Large intestine (tissue), 3 donors: ENCODE measurements at regions not wholly inside any gene's neighbourhood (a gene's known extent, or its start where the extent isn't known, plus 50 kb on each side); places are given as distances from the start of the nearest gene placed in this dataset.

ENCODE experiments used
- DNase-seq, 2 donors: peaks; one replicate each; pipeline versions ENCODE4 v3.0.0 to v3.0.0-alpha.2; 2013
- H3K27ac ChIP-seq: one replicate; pipeline ENCODE4 v1.5.1; 2013; ENCODE audit warnings: low read length
- H3K27me3 ChIP-seq: 2 replicates; pipeline ENCODE4 v1.6.1; 2013; ENCODE audit warnings: low read length; ENCODE audit not compliant: control insufficient read depth, insufficient read depth
- H3K36me3 ChIP-seq: 2 replicates; pipeline ENCODE4 v1.6.1; 2013; ENCODE audit warnings: low read length; ENCODE audit not compliant: control insufficient read depth, insufficient read depth
- H3K4me1 ChIP-seq: one replicate; pipeline ENCODE4 v1.6.1; 2013; ENCODE audit warnings: low read length; ENCODE audit not compliant: control insufficient read depth, insufficient read depth
- H3K4me3 ChIP-seq: one replicate; pipeline ENCODE4 v1.5.1; 2013; ENCODE audit warnings: low read length
- H3K9me3 ChIP-seq: one replicate; pipeline ENCODE4 v1.6.1; 2013; ENCODE audit warnings: mild to moderate bottlenecking, low read depth, low read length, moderate library complexity; ENCODE audit not compliant: control insufficient read depth
- WGBS: methylation state at CpG from one replicate; pipeline ENCODE4 v1.1.5; 2013; ENCODE audit warnings: low lambda C conversion rate; ENCODE audit not compliant: insufficient coverage; 5-methylcytosine and 5-hydroxymethylcytosine counted together

- Histone ChIP-seq H3K27ac (no peak overlapping the region), H3K4me3 (no peak overlapping the region), H3K4me1 (no peaks in the 10 kb centered on the region), H3K9me3 (no peaks in the 10 kb centered on the region), H3K36me3 (no peaks in the 10 kb centered on the region), H3K27me3 (no peaks in the 10 kb centered on the region)
- no peak for DNase-seq
- 82% methylated on average over 2 of the region's 3 CpGs for WGBS
Observed at GRCh38 chr5:29744618-29745017, 1448.9 kb upstream of the CDH6 start.

- Histone ChIP-seq H3K4me3 (no peak overlapping the region), H3K27me3 (no peaks in the 10 kb centered on the region), H3K36me3 (no peaks in the 10 kb centered on the region), H3K27ac (no peak overlapping the region), H3K4me1 (no peaks in the 10 kb centered on the region), H3K9me3 (no peaks in the 10 kb centered on the region)
- no peak for DNase-seq
Observed at GRCh38 chr5:29720954-29721353, 1472.5 kb upstream of the CDH6 start.

GRCh38 chr5:29719171-29719570 is 1474.3 kb upstream of the CDH6 start:
- DNase-seq = no peak
- H3K36me3 ChIP-seq = no peaks in the 10 kb centered on the region
- no peaks in the 10 kb centered on the region for H3K9me3 ChIP-seq
- no peak overlapping the region for H3K27ac ChIP-seq
- H3K27me3 ChIP-seq = no peaks in the 10 kb centered on the region
- no peak overlapping the region for H3K4me3 ChIP-seq
- WGBS = 88% methylated on average over 1 of the region's 3 CpGs
- H3K4me1 ChIP-seq = no peaks in the 10 kb centered on the region

GRCh38 chr5:29715167-29715566 is 1478.3 kb upstream of the CDH6 start:
- H3K4me3 ChIP-seq = no peak overlapping the region
- H3K27me3 ChIP-seq = no peaks in the 10 kb centered on the region
- no peaks in the 10 kb centered on the region for H3K9me3 ChIP-seq
- DNase-seq = no peak
- no peaks in the 10 kb centered on the region for H3K36me3 ChIP-seq
- no peaks in the 10 kb centered on the region for H3K4me1 ChIP-seq
- H3K27ac ChIP-seq = no peak overlapping the region

GRCh38 chr5:29702875-29703274 is 1490.6 kb upstream of the CDH6 start:
- no peaks in the 10 kb centered on the region for H3K27me3 ChIP-seq
- no peak for DNase-seq
- no peaks in the 10 kb centered on the region for H3K36me3 ChIP-seq
- H3K27ac ChIP-seq = no peak overlapping the region
- WGBS = 78% methylated on average over 1 of the region's 1 CpG
- H3K4me3 ChIP-seq = no peak overlapping the region
- H3K9me3 ChIP-seq = no peaks in the 10 kb centered on the region
- no peaks in the 10 kb centered on the region for H3K4me1 ChIP-seq

GRCh38 chr5:29701600-29701999 is 1491.9 kb upstream of the CDH6 start:
- Histone ChIP-seq H3K36me3 (no peaks in the 10 kb centered on the region), H3K4me3 (no peak overlapping the region), H3K9me3 (no peaks in the 10 kb centered on the region), H3K27me3 (no peaks in the 10 kb centered on the region), H3K4me1 (no peaks in the 10 kb centered on the region), H3K27ac (no peak overlapping the region)
- no peak for DNase-seq
- WGBS = 83% methylated on average over 2 of the region's 4 CpGs

GRCh38 chr5:29697785-29698414 is 1495.6 kb upstream of the CDH6 start:
- H3K4me3 ChIP-seq = no peak overlapping the region
- no peaks in the 10 kb centered on the region for H3K36me3 ChIP-seq
- H3K9me3 ChIP-seq = no peaks in the 10 kb centered on the region
- no peaks in the 10 kb centered on the region for H3K27me3 ChIP-seq
- DNase-seq = no peak
- no peak overlapping the region for H3K27ac ChIP-seq
- no CpG with 5 or more reads among the region's 9 CpGs for WGBS
- no peaks in the 10 kb centered on the region for H3K4me1 ChIP-seq

- DNase-seq = no peak
- no peaks in the 10 kb centered on the region for H3K27me3 ChIP-seq
- no CpG with 5 or more reads among the region's 2 CpGs for WGBS
- no peak overlapping the region for H3K4me3 ChIP-seq
- no peak overlapping the region for H3K27ac ChIP-seq
- no peaks in the 10 kb centered on the region for H3K9me3 ChIP-seq
- H3K4me1 ChIP-seq = no peaks in the 10 kb centered on the region
- H3K36me3 ChIP-seq = no peaks in the 10 kb centered on the region
Observed at GRCh38 chr5:29697278-29697677, 1496.2 kb upstream of the CDH6 start.

- WGBS = 86% methylated on average over 1 of the region's 3 CpGs
- no peaks in the 10 kb centered on the region for H3K36me3 ChIP-seq
Observed at GRCh38 chr5:29672678-29673077, 1520.8 kb upstream of the CDH6 start.

GRCh38 chr5:29662876-29663275 is 1530.6 kb upstream of the CDH6 start:
- no peak for DNase-seq
- H3K27me3 ChIP-seq = no peaks in the 10 kb centered on the region
- H3K27ac ChIP-seq = no peak overlapping the region
- no peaks in the 10 kb centered on the region for H3K9me3 ChIP-seq
- no CpG with 5 or more reads among the region's 2 CpGs for WGBS
- H3K4me3 ChIP-seq = no peak overlapping the region
- no peaks in the 10 kb centered on the region for H3K4me1 ChIP-seq
- H3K36me3 ChIP-seq = no peaks in the 10 kb centered on the region

More at GRCh38 chr5:29672678-29673077, 1520.8 kb upstream of the CDH6 start:
- no peak overlapping the region for H3K27ac ChIP-seq
- H3K4me3 ChIP-seq = no peak overlapping the region
- no peaks in the 10 kb centered on the region for H3K27me3 ChIP-seq
- no peaks in the 10 kb centered on the region for H3K4me1 ChIP-seq
- DNase-seq = no peak
- H3K9me3 ChIP-seq = no peaks in the 10 kb centered on the region

- WGBS = no CpG with 5 or more reads among the region's 1 CpG
- no peaks in the 10 kb centered on the region for H3K27me3 ChIP-seq
- no peak for DNase-seq
Observed at GRCh38 chr5:29654954-29655353, 1538.5 kb upstream of the CDH6 start.

More at GRCh38 chr5:29654954-29655353, 1538.5 kb upstream of the CDH6 start:
- Histone ChIP-seq H3K27ac (no peak overlapping the region), H3K4me3 (no peak overlapping the region), H3K4me1 (no peaks in the 10 kb centered on the region), H3K9me3 (no peaks in the 10 kb centered on the region), H3K36me3 (no peaks in the 10 kb centered on the region)
